ENCODE measurements at regions not wholly inside any gene's neighbourhood (a gene's known extent, or its start where the extent isn't known, plus 50 kb on each side); places are given as distances from the start of the nearest gene placed in this dataset.

DNA sequence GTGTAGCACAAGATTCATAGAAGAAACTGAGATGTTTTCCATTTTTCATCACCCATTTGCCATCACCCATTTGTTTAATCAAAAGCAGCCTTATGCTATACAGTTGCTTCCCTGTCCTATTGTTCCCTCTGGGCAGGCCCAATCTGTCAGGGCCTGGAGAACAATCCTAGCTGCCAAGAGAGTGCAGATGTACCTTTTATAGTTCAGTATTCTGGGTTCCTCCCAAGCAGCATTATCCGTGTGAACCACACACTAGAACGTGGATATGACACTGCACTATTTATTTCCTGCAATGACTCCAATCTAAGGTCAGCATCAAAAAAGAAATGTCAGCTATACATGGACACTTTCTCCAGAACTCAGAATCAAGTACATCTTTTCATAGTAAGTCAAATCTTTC lies 269.0 kb downstream of the ADGRA3 start:
- TF ChIP-seq, protein P1, sequence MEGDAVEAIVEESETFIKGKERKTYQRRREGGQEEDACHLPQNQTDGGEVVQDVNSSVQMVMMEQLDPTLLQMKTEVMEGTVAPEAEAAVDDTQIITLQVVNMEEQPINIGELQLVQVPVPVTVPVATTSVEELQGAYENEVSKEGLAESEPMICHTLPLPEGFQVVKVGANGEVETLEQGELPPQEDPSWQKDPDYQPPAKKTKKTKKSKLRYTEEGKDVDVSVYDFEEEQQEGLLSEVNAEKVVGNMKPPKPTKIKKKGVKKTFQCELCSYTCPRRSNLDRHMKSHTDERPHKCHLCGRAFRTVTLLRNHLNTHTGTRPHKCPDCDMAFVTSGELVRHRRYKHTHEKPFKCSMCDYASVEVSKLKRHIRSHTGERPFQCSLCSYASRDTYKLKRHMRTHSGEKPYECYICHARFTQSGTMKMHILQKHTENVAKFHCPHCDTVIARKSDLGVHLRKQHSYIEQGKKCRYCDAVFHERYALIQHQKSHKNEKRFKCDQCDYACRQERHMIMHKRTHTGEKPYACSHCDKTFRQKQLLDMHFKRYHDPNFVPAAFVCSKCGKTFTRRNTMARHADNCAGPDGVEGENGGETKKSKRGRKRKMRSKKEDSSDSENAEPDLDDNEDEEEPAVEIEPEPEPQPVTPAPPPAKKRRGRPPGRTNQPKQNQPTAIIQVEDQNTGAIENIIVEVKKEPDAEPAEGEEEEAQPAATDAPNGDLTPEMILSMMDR (IDR thresholded peaks at IDR 0.05; ENCODE audit: low read depth, low read length, poor library complexity, severe bottlenecking): no peak
- TF ChIP-seq EZH2phosphoT487 (IDR thresholded peaks at IDR 0.05; ENCODE audit: borderline replicate concordance, low read length): no peak
